KMS-11 (cell line): ENCODE measurements at regions not wholly inside any gene's neighbourhood (a gene's known extent, or its start where the extent isn't known, plus 50 kb on each side); places are given as distances from the start of the nearest gene placed in this dataset.

Experiments used
- H2AFZ ChIP-seq: fragments of 200-600 bp; sonication (generic); 2 replicates; pipeline ENCODE4 v1.6.1; 2016; ENCODE audit warnings: antibody characterized with exemption, mixed run types, low read depth
- H3K27ac ChIP-seq: fragments of 200-600 bp; sonication (generic); 2 replicates; pipeline ENCODE4 v1.6.1; 2016; ENCODE audit warnings: mild to moderate bottlenecking, mixed run types
- H3K27me3 ChIP-seq: fragments of 200-600 bp; sonication (generic); 2 replicates; pipeline ENCODE4 v1.6.1; 2017; ENCODE audit warnings: mild to moderate bottlenecking, low read depth, mixed run types, moderate library complexity; ENCODE audit not compliant: insufficient read depth
- H3K36me3 ChIP-seq: fragments of 200-600 bp; sonication (generic); 2 replicates; pipeline ENCODE4 v1.6.1; 2017; ENCODE audit warnings: mild to moderate bottlenecking, mixed run types; ENCODE audit not compliant: insufficient read depth
- H3K4me1 ChIP-seq: fragments of 200-600 bp; sonication (generic); 2 replicates; pipeline ENCODE4 v1.6.1; 2016; ENCODE audit warnings: mild to moderate bottlenecking, low read depth, mixed run types; ENCODE audit not compliant: poor library complexity, severe bottlenecking
- H3K4me2 ChIP-seq: fragments of 200-600 bp; sonication (generic); 2 replicates; pipeline ENCODE4 v1.7.0; 2016; ENCODE audit warnings: mild to moderate bottlenecking, mixed run types
- H3K4me3 ChIP-seq: fragments of 200-600 bp; sonication (generic); IDR thresholded peaks from 2 replicates; pipeline ENCODE4 v1.6.1; 2017; ENCODE audit warnings: low read depth, low read length, mixed read lengths; ENCODE audit not compliant: insufficient read depth
- H3K79me2 ChIP-seq: fragments of 200-600 bp; sonication (generic); 2 replicates; pipeline ENCODE4 v1.6.1; 2016; ENCODE audit warnings: low read depth, mixed run types; ENCODE audit not compliant: insufficient read depth
- H3K9ac ChIP-seq: fragments of 200-600 bp; sonication (generic); 2 replicates; pipeline ENCODE4 v1.6.1; 2016; ENCODE audit warnings: mild to moderate bottlenecking, mixed run types
- H4K20me1 ChIP-seq: fragments of 200-600 bp; sonication (generic); 2 replicates; pipeline ENCODE4 v1.6.1; 2016; ENCODE audit warnings: mild to moderate bottlenecking, mixed run types; ENCODE audit not compliant: insufficient read depth
- CTCF ChIP-seq: fragments of 200-600 bp; sonication (generic); conservative IDR thresholded peaks from 2 replicates; pipeline ENCODE4 v1.6.1; 2017; ENCODE audit warnings: low read depth, mild to moderate bottlenecking, antibody characterized with exemption, low read length, moderate library complexity, mixed read lengths

- Histone ChIP-seq H2AFZ (no peak overlapping the region), H3K4me2 (no peak overlapping the region), H3K27me3 (no peaks in the 10 kb centered on the region), H3K27ac (no peak overlapping the region), H3K4me3 (no peak overlapping the region), H3K36me3 (no peaks in the 10 kb centered on the region), H3K9ac (no peak overlapping the region), H4K20me1 (no peaks in the 10 kb centered on the region), H3K4me1 (no peaks in the 10 kb centered on the region), H3K79me2 (no peaks in the 10 kb centered on the region)
- no peak for TF ChIP-seq CTCF
Measured at GRCh38 chr2:138327967-138328366, 173.6 kb upstream of the SPOPL start.

GRCh38 chr2:138329162-138329561 is 172.4 kb upstream of the SPOPL start:
- H4K20me1 ChIP-seq, result no peaks in the 10 kb centered on the region
- H3K79me2 ChIP-seq, result no peaks in the 10 kb centered on the region
- H3K4me3 ChIP-seq, result no peak overlapping the region
- H3K36me3 ChIP-seq, result no peaks in the 10 kb centered on the region
- H3K9ac ChIP-seq, result no peak overlapping the region
- no peaks in the 10 kb centered on the region for H3K27me3 ChIP-seq
- TF ChIP-seq CTCF, result no peak
- no peak overlapping the region for H3K4me2 ChIP-seq
- no peak overlapping the region for H3K27ac ChIP-seq
- no peaks in the 10 kb centered on the region for H3K4me1 ChIP-seq
- H2AFZ ChIP-seq, result no peak overlapping the region

- Histone ChIP-seq H3K4me3 (no peak overlapping the region), H3K27ac (no peak overlapping the region), H2AFZ (no peak overlapping the region), H3K36me3 (no peaks in the 10 kb centered on the region), H4K20me1 (no peaks in the 10 kb centered on the region), H3K27me3 (no peaks in the 10 kb centered on the region), H3K9ac (no peak overlapping the region), H3K4me1 (no peaks in the 10 kb centered on the region), H3K4me2 (no peak overlapping the region), H3K79me2 (no peaks in the 10 kb centered on the region)
- no peak for TF ChIP-seq CTCF
Measured at GRCh38 chr2:138329591-138329990, 172.0 kb upstream of the SPOPL start.

DNA sequence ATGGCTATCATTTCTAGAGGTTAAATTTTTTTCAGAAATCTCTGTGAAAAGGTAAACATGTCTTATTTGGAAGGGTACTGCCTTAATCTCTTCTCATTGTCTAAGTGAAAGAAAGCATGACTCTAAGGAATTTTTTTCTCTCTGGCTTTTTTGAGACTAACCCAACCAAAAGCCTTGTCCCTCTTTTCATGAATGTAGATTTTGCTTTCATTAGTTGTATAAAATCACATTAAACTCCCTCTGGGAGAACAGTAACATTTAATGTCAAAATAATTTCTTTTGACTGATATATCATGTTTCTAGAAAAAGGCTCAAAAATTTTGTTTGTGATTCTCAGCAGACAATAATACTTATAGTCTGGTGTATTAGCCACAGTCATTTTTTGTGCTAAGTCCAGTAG is 168.4 kb upstream of the SPOPL start:
- H3K27ac ChIP-seq, result no peak overlapping the region
- H2AFZ ChIP-seq, result no peak overlapping the region
- H3K4me2 ChIP-seq, result no peak overlapping the region
- no peaks in the 10 kb centered on the region for H3K27me3 ChIP-seq
- no peaks in the 10 kb centered on the region for H4K20me1 ChIP-seq
- TF ChIP-seq CTCF, result no peak
- H3K36me3 ChIP-seq, result no peaks in the 10 kb centered on the region
- no peak overlapping the region for H3K9ac ChIP-seq
- no peaks in the 10 kb centered on the region for H3K79me2 ChIP-seq
- no peak overlapping the region for H3K4me3 ChIP-seq
- H3K4me1 ChIP-seq, result no peaks in the 10 kb centered on the region

DNA sequence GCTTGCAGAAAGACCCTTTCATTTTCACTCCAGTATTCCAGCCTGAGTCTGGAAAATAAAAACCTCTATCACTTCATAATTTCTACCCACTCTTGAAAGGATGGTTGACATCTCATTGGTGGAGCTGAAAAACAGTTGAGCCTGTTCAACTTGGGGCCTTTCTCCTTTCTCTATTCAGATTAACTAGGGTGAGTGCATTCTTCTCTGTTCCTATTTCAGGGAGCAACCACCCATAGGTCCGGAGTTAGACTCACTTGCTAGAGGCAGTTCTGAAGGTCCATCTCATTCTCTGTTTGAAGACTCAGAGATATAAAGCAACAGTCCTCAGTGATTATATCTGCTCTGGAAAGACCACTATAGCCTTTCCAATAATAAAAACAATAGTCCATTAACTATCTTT is 167.9 kb upstream of the SPOPL start:
- Histone ChIP-seq H3K4me3 (no peak overlapping the region), H4K20me1 (no peaks in the 10 kb centered on the region), H2AFZ (no peak overlapping the region), H3K9ac (no peak overlapping the region), H3K27ac (no peak overlapping the region), H3K27me3 (no peaks in the 10 kb centered on the region), H3K4me2 (no peak overlapping the region), H3K4me1 (no peaks in the 10 kb centered on the region), H3K79me2 (no peaks in the 10 kb centered on the region), H3K36me3 (no peaks in the 10 kb centered on the region)
- TF ChIP-seq CTCF, result no peak
